SK-N-SH (cell line): ENCODE measurements at regions not wholly inside any gene's neighbourhood (a gene's known extent, or its start where the extent isn't known, plus 50 kb on each side); places are given as distances from the start of the nearest gene placed in this dataset.

ENCODE experiments used
- CTCF ChIA-PET: fragments of 300-600, 350-600 bp; formaldehyde crosslinking; extraction: SDS; loops from one replicate; lab custom pipeline; 2021; lab: Yijun Ruan, JAX
- POLR2A ChIA-PET: fragments of 350-600 bp; sonication (Branson Sonifier 250); formaldehyde crosslinking; extraction: SDS; loops from one replicate; lab custom pipeline; 2020; ENCODE audit warnings: antibody characterized with exemption, inconsistent platforms; lab: Yijun Ruan, JAX
- DNase-seq: peaks from one replicate; pipeline ENCODE4 v3.0.0; 2012
- H2AFZ ChIP-seq: fragments of 200-600 bp; sonication (generic); 2 replicates; pipeline ENCODE4 v1.8.1; 2016; ENCODE audit warnings: antibody characterized with exemption, mild to moderate bottlenecking, low read depth
- H3F3A ChIP-seq: fragments of 200-600 bp; sonication (generic); replicated peaks from 2 replicates; pipeline ENCODE3; 2016; ENCODE audit warnings: antibody characterized with exemption, mild to moderate bottlenecking; ENCODE audit not compliant: insufficient read depth
- H3K27ac ChIP-seq, 2 experiments: fragments of 200-500 bp in 1 of 2; fragments of 200-600 bp in 1 of 2; sonication (Bioruptor generic) in 1 of 2; sonication (generic), shearing (Covaris generic) in 1 of 2; 2 replicates each; pipeline versions ENCODE4 v1.5.1 to v1.6.1; 2014 to 2016; ENCODE audit warnings: low read depth in 2 of 2, inconsistent platforms in 1 of 2, low read length in 1 of 2, mild to moderate bottlenecking in 1 of 2, mixed read lengths in 1 of 2
- H3K27me3 ChIP-seq: fragments of 200-600 bp; sonication (generic), shearing (Covaris generic); 2 replicates; pipeline ENCODE4 v1.6.1; 2016; ENCODE audit warnings: mixed run types; ENCODE audit not compliant: insufficient read depth
- H3K36me3 ChIP-seq, 2 experiments: fragments of 200-500 bp in 1 of 2; fragments of 200-600 bp in 1 of 2; sonication (Bioruptor generic) in 1 of 2; sonication (generic) in 1 of 2; replicated peaks in 1 of 2; 2 replicates each; pipeline versions ENCODE3 to v1.5.1; 2014 to 2016; ENCODE audit warnings: low read length in 1 of 2, mild to moderate bottlenecking in 1 of 2; ENCODE audit not compliant: insufficient read depth in 2 of 2, control insufficient read depth in 1 of 2
- H3K4me1 ChIP-seq, 2 experiments: fragments of 200-500 bp in 1 of 2; fragments of 200-600 bp in 1 of 2; sonication (Bioruptor generic) in 1 of 2; sonication (generic), shearing (Covaris generic) in 1 of 2; 2 replicates each; pipeline versions ENCODE4 v1.5.1 to v1.6.1; 2014 to 2016; ENCODE audit warnings: low read depth in 1 of 2, low read length in 1 of 2, mixed run types in 1 of 2; ENCODE audit not compliant: insufficient read depth in 2 of 2, control insufficient read depth in 1 of 2
- H3K4me2 ChIP-seq: fragments of 200-600 bp; sonication (generic), shearing (Covaris generic); 2 replicates; pipeline ENCODE4 v1.6.1; 2017; ENCODE audit warnings: mixed run types
- H3K4me3 ChIP-seq, 2 experiments: fragments of 200-500 bp in 1 of 2; fragments of 200-600 bp in 1 of 2; sonication (Bioruptor generic) in 1 of 2; sonication (generic), shearing (Covaris generic) in 1 of 2; 2 replicates each; pipeline versions ENCODE4 v1.5.1 to v1.8.1; 2014 to 2016; ENCODE audit warnings: low read depth in 2 of 2, inconsistent platforms in 1 of 2, low read length in 1 of 2, mild to moderate bottlenecking in 1 of 2, mixed read lengths in 1 of 2, moderate library complexity in 1 of 2
- H3K79me2 ChIP-seq: fragments of 200-600 bp; sonication (generic); 2 replicates; pipeline ENCODE4 v1.8.1; 2017; ENCODE audit warnings: mild to moderate bottlenecking; ENCODE audit not compliant: insufficient read depth
- H3K9ac ChIP-seq: fragments of 200-600 bp; sonication (generic); 2 replicates; pipeline ENCODE4 v1.6.1; 2017; ENCODE audit warnings: mixed run types
- H3K9me2 ChIP-seq: fragments of 200-600 bp; sonication (generic); 2 replicates; pipeline ENCODE4 v1.6.1; 2017; ENCODE audit warnings: mixed run types
- H3K9me3 ChIP-seq: fragments of 200-600 bp; sonication (generic); 2 replicates; pipeline ENCODE4 v1.6.1; 2017; ENCODE audit warnings: mixed run types, mild to moderate bottlenecking, moderate library complexity
- H4K20me1 ChIP-seq: fragments of 200-600 bp; sonication (generic); 2 replicates; pipeline ENCODE4 v1.6.1; 2017; ENCODE audit warnings: mild to moderate bottlenecking, mixed run types; ENCODE audit not compliant: insufficient read depth
- FOXJ3 ChIP-seq: sonication (generic); formaldehyde crosslinking; IDR thresholded peaks from 2 replicates; pipeline ENCODE4 v1.5.1; 2020; ENCODE audit warnings: mild to moderate bottlenecking, missing genetic modification reagents
- JUND ChIP-seq: IDR thresholded peaks from 2 replicates; pipeline ENCODE4 v1.4.0; 2012
- MAX ChIP-seq: IDR thresholded peaks from 2 replicates; pipeline ENCODE4 v1.4.0; 2012; ENCODE audit warnings: low read depth
- PBX3 ChIP-seq: IDR thresholded peaks from 2 replicates; pipeline ENCODE4; 2012
- RAD21 ChIP-seq: IDR thresholded peaks from 2 replicates; pipeline ENCODE4 v1.6.1; 2012; ENCODE audit warnings: mild to moderate bottlenecking, low read length
- RCOR1 ChIP-seq: fragments of 150-350 bp; IDR thresholded peaks from 2 replicates; pipeline ENCODE4 v1.6.1; 2017; ENCODE audit warnings: antibody characterized with exemption, low read length
- RXRA ChIP-seq: IDR thresholded peaks from 2 replicates; pipeline ENCODE4 v1.4.0; 2012; ENCODE audit warnings: low read depth, mild to moderate bottlenecking, borderline replicate concordance
- TCF12 ChIP-seq: IDR thresholded peaks from 2 replicates; pipeline ENCODE4 v1.4.0; 2012
- TEAD4 ChIP-seq: IDR thresholded peaks from 2 replicates; pipeline ENCODE4 v1.4.0; 2012; ENCODE audit warnings: mild to moderate bottlenecking, borderline replicate concordance; ENCODE audit not compliant: insufficient read depth
- WGBS: methylation state at CpG from one replicate; pipeline ENCODE4 v1.1.6; 2017; ENCODE audit warnings: low lambda C conversion rate; 5-methylcytosine and 5-hydroxymethylcytosine counted together
- TF ChIP-seq, protein P1 (sequence below): fragments of 200-600 bp; sonication (generic); IDR thresholded peaks from 2 replicates; pipeline ENCODE4 v1.6.1; 2017; ENCODE audit warnings: antibody characterized with exemption, mild to moderate bottlenecking, moderate library complexity
- TF ChIP-seq, protein P2 (sequence below): fragments of 150-350 bp; IDR thresholded peaks from 2 replicates; pipeline ENCODE4 v1.6.1; 2017; ENCODE audit warnings: antibody characterized with exemption, low read length, low read depth, borderline replicate concordance

- Histone ChIP-seq H3K9me2 (no peaks in the 10 kb centered on the region), H3K36me3 (no peaks in the 10 kb centered on the region), H3K4me1 (no peaks in the 10 kb centered on the region), H4K20me1 (no peaks in the 10 kb centered on the region), H3K4me3 (no peak overlapping the region), H3F3A (no peaks in the 10 kb centered on the region), H3K4me2 (no peak overlapping the region), H3K27me3 (no peaks in the 10 kb centered on the region), H3K79me2 (no peaks in the 10 kb centered on the region), H3K9ac (no peak overlapping the region), H3K9me3 (no peaks in the 10 kb centered on the region), H3K27ac (no peak overlapping the region), H2AFZ (no peak overlapping the region)
- CTCF ChIA-PET = interaction anchor here (1.4 kb wide), 1 partner anchor 11 kb away, joined by 4 read pairs; no protein-coding TSS in a partner anchor
- POLR2A ChIA-PET = no interaction called here
- DNase-seq = no peak
- TF ChIP-seq FOXJ3 (no peak), MAX (no peak), PBX3 (no peak), TCF12 (no peak), JUND (no peak), RCOR1 (no peak), TEAD4 (no peak), RXRA (no peak), RAD21 (no peak)
- TF ChIP-seq, protein P1, sequence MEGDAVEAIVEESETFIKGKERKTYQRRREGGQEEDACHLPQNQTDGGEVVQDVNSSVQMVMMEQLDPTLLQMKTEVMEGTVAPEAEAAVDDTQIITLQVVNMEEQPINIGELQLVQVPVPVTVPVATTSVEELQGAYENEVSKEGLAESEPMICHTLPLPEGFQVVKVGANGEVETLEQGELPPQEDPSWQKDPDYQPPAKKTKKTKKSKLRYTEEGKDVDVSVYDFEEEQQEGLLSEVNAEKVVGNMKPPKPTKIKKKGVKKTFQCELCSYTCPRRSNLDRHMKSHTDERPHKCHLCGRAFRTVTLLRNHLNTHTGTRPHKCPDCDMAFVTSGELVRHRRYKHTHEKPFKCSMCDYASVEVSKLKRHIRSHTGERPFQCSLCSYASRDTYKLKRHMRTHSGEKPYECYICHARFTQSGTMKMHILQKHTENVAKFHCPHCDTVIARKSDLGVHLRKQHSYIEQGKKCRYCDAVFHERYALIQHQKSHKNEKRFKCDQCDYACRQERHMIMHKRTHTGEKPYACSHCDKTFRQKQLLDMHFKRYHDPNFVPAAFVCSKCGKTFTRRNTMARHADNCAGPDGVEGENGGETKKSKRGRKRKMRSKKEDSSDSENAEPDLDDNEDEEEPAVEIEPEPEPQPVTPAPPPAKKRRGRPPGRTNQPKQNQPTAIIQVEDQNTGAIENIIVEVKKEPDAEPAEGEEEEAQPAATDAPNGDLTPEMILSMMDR = no peak
- WGBS = 6% methylated on average over 1 of the region's 1 CpG
These were observed 652.9 kb downstream of the ETNK1 start for GRCh38 chr12:23277831-23278230.

DNA sequence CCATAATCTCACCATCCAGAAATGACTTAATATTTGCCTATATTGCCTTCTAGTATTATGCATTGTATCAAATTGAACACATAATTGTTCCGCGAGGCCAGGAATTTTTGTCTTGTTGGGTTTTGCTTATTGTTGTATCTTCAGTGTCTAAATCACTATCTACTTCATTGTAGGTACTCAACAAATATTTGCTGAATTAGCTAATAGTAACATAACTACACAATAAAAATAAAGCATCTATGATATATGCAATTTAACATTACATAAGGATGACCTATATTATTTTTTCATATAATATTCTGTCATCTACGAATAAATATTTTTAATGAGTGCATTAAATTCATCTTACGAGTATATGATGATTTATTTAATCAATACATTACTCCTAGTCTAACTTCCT, 656.3 kb downstream of the ETNK1 start:
- H3K79me2 ChIP-seq = no peaks in the 10 kb centered on the region
- H3K27me3 ChIP-seq = no peaks in the 10 kb centered on the region
- no peaks in the 10 kb centered on the region for H3F3A ChIP-seq
- no peak overlapping the region for H3K4me2 ChIP-seq
- H3K4me3 ChIP-seq = no peak overlapping the region
- H3K9me3 ChIP-seq = no peaks in the 10 kb centered on the region
- 54% methylated on average over 4 of the region's 4 CpGs for WGBS
- POLR2A ChIA-PET = no interaction called here
- H3K4me1 ChIP-seq = no peaks in the 10 kb centered on the region
- no peaks in the 10 kb centered on the region for H3K36me3 ChIP-seq
- CTCF ChIA-PET = interaction anchor here (1.4 kb wide), 1 partner anchor 218 kb away, joined by 4 read pairs; no protein-coding TSS in a partner anchor
- no peak overlapping the region for H3K9ac ChIP-seq
- H3K9me2 ChIP-seq = no peaks in the 10 kb centered on the region
- H4K20me1 ChIP-seq = no peaks in the 10 kb centered on the region
- DNase-seq = no peak
- no peak overlapping the region for H2AFZ ChIP-seq
- no peak for TF ChIP-seq FOXJ3
- TF ChIP-seq, protein P2, sequence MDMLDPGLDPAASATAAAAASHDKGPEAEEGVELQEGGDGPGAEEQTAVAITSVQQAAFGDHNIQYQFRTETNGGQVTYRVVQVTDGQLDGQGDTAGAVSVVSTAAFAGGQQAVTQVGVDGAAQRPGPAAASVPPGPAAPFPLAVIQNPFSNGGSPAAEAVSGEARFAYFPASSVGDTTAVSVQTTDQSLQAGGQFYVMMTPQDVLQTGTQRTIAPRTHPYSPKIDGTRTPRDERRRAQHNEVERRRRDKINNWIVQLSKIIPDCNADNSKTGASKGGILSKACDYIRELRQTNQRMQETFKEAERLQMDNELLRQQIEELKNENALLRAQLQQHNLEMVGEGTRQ = no peak
- no peak for TF ChIP-seq RXRA
- no peak overlapping the region for H3K27ac ChIP-seq
